K562 (cell line): ENCODE measurements at regions not wholly inside any gene's neighbourhood (a gene's known extent, or its start where the extent isn't known, plus 50 kb on each side); places are given as distances from the start of the nearest gene placed in this dataset.

ENCODE experiments used
- EGR1 ChIP-seq: fragments of 450-650 bp; conservative IDR thresholded peaks from 2 replicates; pipeline ENCODE4 v1.6.1; 2017; ENCODE audit warnings: mild to moderate bottlenecking
- HMBOX1 ChIP-seq: sonication (generic); IDR thresholded peaks from 2 replicates; pipeline ENCODE4 v1.6.1; 2016
- IRF9 ChIP-seq: fragments of 450-650 bp; IDR thresholded peaks from 2 replicates; pipeline ENCODE4 v1.6.1; 2016; ENCODE audit warnings: missing biosample characterization, missing genetic modification characterization
- MCM5 ChIP-seq: fragments of 450-650 bp; IDR thresholded peaks from 2 replicates; pipeline ENCODE4 v1.6.1; 2016; ENCODE audit warnings: low read depth
- MED1 ChIP-seq: sonication (generic); formaldehyde crosslinking; IDR thresholded peaks from 2 replicates; pipeline ENCODE4 v1.8.1; 2023; ENCODE audit warnings: missing genetic modification reagents, borderline replicate concordance
- NFATC3 ChIP-seq: fragments of 450-650 bp; IDR thresholded peaks from 2 replicates; pipeline ENCODE4 v1.6.1; 2017; ENCODE audit warnings: mild to moderate bottlenecking
- NR2F6 ChIP-seq: fragments of 450-650 bp; formaldehyde crosslinking; IDR thresholded peaks from 2 replicates; pipeline ENCODE4 v1.4.0; 2020; ENCODE audit warnings: mild to moderate bottlenecking
- RBM39 ChIP-seq: fragments of 200-400 bp; formaldehyde crosslinking; optimal IDR thresholded peaks from 2 replicates; pipeline ENCODE3; 2018; ENCODE audit warnings: low read depth, low read length
- TCF3 ChIP-seq: sonication (generic); formaldehyde crosslinking; IDR thresholded peaks from 2 replicates; pipeline ENCODE4 v1.4.0; 2020; ENCODE audit warnings: mild to moderate bottlenecking, missing genetic modification reagents
- ZBTB40 ChIP-seq, 2 experiments: fragments of 450-650 bp in 1 of 2; sonication (generic) in 1 of 2; formaldehyde crosslinking in 1 of 2; IDR thresholded peaks; 2 replicates each; pipeline versions ENCODE4 v1.7.1 to v1.9.0; 2016 to 2022; ENCODE audit warnings: inconsistent platforms in 1 of 2, mild to moderate bottlenecking in 1 of 2, missing genetic modification reagents in 1 of 2
- ZKSCAN1 ChIP-seq: fragments of 150-350 bp; IDR thresholded peaks from 2 replicates; pipeline ENCODE4 v1.6.1; 2016; ENCODE audit warnings: low read depth, low read length
- ZNF655 ChIP-seq: fragments of 250-450 bp; sonication (Bioruptor Pico); IDR thresholded peaks from 2 replicates; pipeline ENCODE4 v1.5.0; 2021
- TF ChIP-seq, protein P1 (sequence below): fragments of 450-650 bp; formaldehyde crosslinking; IDR thresholded peaks from 2 replicates; pipeline ENCODE4 v1.4.0; 2020; ENCODE audit warnings: mild to moderate bottlenecking, moderate library complexity

DNA sequence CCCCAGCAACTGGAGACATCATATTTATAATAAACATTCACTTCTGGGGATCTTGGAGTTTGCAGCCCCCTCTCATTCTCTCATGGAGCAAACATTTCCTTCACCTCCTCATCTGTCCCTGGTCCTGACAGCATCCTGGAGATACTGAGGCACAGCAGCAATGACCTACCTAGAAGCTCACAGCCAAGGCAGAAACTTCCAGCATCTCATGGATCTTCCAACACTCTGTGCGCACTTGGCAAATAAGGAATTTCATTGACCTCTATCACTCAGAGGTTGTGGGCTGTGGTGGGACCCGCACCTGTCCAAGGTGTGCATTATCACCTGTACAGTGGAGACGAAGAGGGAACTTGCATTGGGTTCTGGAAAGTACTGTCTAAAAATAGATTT lies 109.8 kb downstream of the GGTLC2 start (continued):
- no peak for TF ChIP-seq ZBTB40 (IDR thresholded peaks at IDR 0.05)
- peak; percentile 8 for TF ChIP-seq ZBTB40 (CRISPR knock-in tag; IDR thresholded peaks at IDR 0.05)
- no peak for TF ChIP-seq TCF3 (CRISPR knock-in tag)
- no peak for TF ChIP-seq ZKSCAN1
- no peak for TF ChIP-seq NFATC3
- TF ChIP-seq ZNF655 (CRISPR knock-in tag): 0 out of 2 replicates have a peak, but pooled peaks have one; percentile 36
- no peak for TF ChIP-seq NR2F6
- TF ChIP-seq RBM39: no peak
- no peak for TF ChIP-seq EGR1
- no peak for TF ChIP-seq HMBOX1
- TF ChIP-seq, protein P1, sequence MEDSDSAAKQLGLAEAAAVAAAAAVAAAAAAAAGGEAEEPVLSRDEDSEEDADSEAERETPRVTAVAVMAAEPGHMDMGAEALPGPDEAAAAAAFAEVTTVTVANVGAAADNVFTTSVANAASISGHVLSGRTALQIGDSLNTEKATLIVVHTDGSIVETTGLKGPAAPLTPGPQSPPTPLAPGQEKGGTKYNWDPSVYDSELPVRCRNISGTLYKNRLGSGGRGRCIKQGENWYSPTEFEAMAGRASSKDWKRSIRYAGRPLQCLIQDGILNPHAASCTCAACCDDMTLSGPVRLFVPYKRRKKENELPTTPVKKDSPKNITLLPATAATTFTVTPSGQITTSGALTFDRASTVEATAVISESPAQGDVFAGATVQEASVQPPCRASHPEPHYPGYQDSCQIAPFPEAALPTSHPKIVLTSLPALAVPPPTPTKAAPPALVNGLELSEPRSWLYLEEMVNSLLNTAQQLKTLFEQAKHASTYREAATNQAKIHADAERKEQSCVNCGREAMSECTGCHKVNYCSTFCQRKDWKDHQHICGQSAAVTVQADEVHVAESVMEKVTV (CRISPR knock-in tag): no peak
- TF ChIP-seq MED1: no peak
- TF ChIP-seq IRF9 (tag): no peak
- no peak for TF ChIP-seq MCM5
